Mucosa of descending colon (tissue), 3 donors: ENCODE measurements at regions not wholly inside any gene's neighbourhood (a gene's known extent, or its start where the extent isn't known, plus 50 kb on each side); places are given as distances from the start of the nearest gene placed in this dataset.

Experiments
- ATAC-seq: fragments of 200-7000 bp; cut with Tn5 transposase; one replicate; pipeline ENCODE4 v1.9.1; 2020; ENCODE audit warnings: mild to moderate bottlenecking, moderate library complexity
- DNase-seq, 3 donors: peaks; one replicate each; pipeline ENCODE4 v3.0.0-alpha.2; 2020
- H3K36me3 ChIP-seq: fragments of 200-600 bp; one replicate; pipeline ENCODE4 v1.8.0; 2021; ENCODE audit warnings: low read depth, mild to moderate bottlenecking
- H3K4me1 ChIP-seq: fragments of 200-600 bp; one replicate; pipeline ENCODE4 v1.8.0; 2021; ENCODE audit warnings: low read depth, mild to moderate bottlenecking
- H3K4me3 ChIP-seq: fragments of 200-600 bp; one replicate; pipeline ENCODE4 v1.8.0; 2021; ENCODE audit warnings: mild to moderate bottlenecking
- H3K9me3 ChIP-seq: fragments of 200-600 bp; one replicate; pipeline ENCODE4 v1.8.0; 2021; ENCODE audit warnings: mild to moderate bottlenecking
- CTCF ChIP-seq: fragments of 200-600 bp; IDR thresholded peaks from one replicate; pipeline ENCODE4 v1.8.0; 2022; ENCODE audit warnings: antibody characterized with exemption, mild to moderate bottlenecking
- intact Hi-C, 2 donors: fragments of 100-400 bp; cut with DNase I in 1 of 2; cut with micrococcal nuclease in 1 of 2; formaldehyde crosslinking; loops; one replicate each; pipeline versions ENCODE4 v1.11.0 to v1.11.1; 2022; cut with DNase I, micrococcal nuclease
- donor health status: DM: no; HTN: no; CAD: no; lungs with moderate emphysema.
- donor health status: DM: no; HTN: no; CAD: no.
- donor health status: DM: no; HTN: yes; CAD: no.

GRCh38 chr13:99816321-99816720 lies 155.2 kb downstream of the ZIC5 start:
- Histone ChIP-seq H3K36me3 (no peaks in the 10 kb centered on the region), H3K9me3 (no peaks in the 10 kb centered on the region), H3K4me3 (no peak overlapping the region), H3K4me1 (no peaks in the 10 kb centered on the region)
- no peak for TF ChIP-seq CTCF
- ATAC-seq, result no peak
- intact Hi-C loops, result no loop called here
- no peak for DNase-seq

- Histone ChIP-seq H3K4me3 (no peak overlapping the region), H3K9me3 (no peaks in the 10 kb centered on the region), H3K4me1 (no peaks in the 10 kb centered on the region), H3K36me3 (no peaks in the 10 kb centered on the region)
- TF ChIP-seq CTCF, result no peak
- no peak for DNase-seq
- ATAC-seq, result no peak
- intact Hi-C loops, result no loop called here
These were observed 158.1 kb downstream of the ZIC5 start for GRCh38 chr13:99813336-99814095.

GRCh38 chr13:99812625-99813024 lies 158.9 kb downstream of the ZIC5 start:
- no peak overlapping the region for H3K4me3 ChIP-seq
- no peaks in the 10 kb centered on the region for H3K4me1 ChIP-seq
- ATAC-seq, result no peak
- intact Hi-C loops, result no loop called here
- no peaks in the 10 kb centered on the region for H3K9me3 ChIP-seq
- no peaks in the 10 kb centered on the region for H3K36me3 ChIP-seq
- TF ChIP-seq CTCF, result no peak
- DNase-seq, result no peak

- DNase-seq (no peak), ATAC-seq (no peak)
- H3K4me1 ChIP-seq, result no peaks in the 10 kb centered on the region
- intact Hi-C loops, result no loop called here
- H3K9me3 ChIP-seq, result no peaks in the 10 kb centered on the region
- no peaks in the 10 kb centered on the region for H3K36me3 ChIP-seq
- TF ChIP-seq CTCF, result no peak
- H3K4me3 ChIP-seq, result no peak overlapping the region
These were observed 160.4 kb downstream of the ZIC5 start for GRCh38 chr13:99811067-99811700.

- intact Hi-C loops, result no loop called here
- H3K9me3 ChIP-seq, result no peaks in the 10 kb centered on the region
- H3K4me1 ChIP-seq, result no peaks in the 10 kb centered on the region
- TF ChIP-seq CTCF, result no peak
- ATAC-seq (peak; percentile 70), DNase-seq (no peak)
- H3K4me3 ChIP-seq, result no peak overlapping the region
- H3K36me3 ChIP-seq, result no peaks in the 10 kb centered on the region
These were observed 161.6 kb downstream of the ZIC5 start for GRCh38 chr13:99809926-99810325.
